Trophoblast cell (in vitro differentiated cells and primary cell): ENCODE measurements at regions not wholly inside any gene's neighbourhood (a gene's known extent, or its start where the extent isn't known, plus 50 kb on each side); places are given as distances from the start of the nearest gene placed in this dataset.
A peak's percentile ranks its signal among the peaks of the same experiment; 100 is the strongest.
"Not testable (repeated sequence)": the region's sequence is repeated elsewhere in the genome, so short reads cannot be mapped to it uniquely, and the experiment has no call there.

Experiments used
- DNase-seq, 2 donors: peaks; one replicate each; pipeline ENCODE4 v3.0.0-alpha.2; 2016
- H2AFZ ChIP-seq: 2 replicates; pipeline ENCODE4 v1.6.1; 2013; ENCODE audit warnings: low read length, moderate library complexity, mild to moderate bottlenecking; ENCODE audit not compliant: insufficient read depth, poor library complexity
- H2AK5ac ChIP-seq: 2 replicates; pipeline ENCODE4 v1.6.1; 2013; ENCODE audit warnings: mild to moderate bottlenecking, low read length
- H2BK120ac ChIP-seq: 2 replicates; pipeline ENCODE4 v1.6.1; 2013; ENCODE audit warnings: low read length, mild to moderate bottlenecking, moderate library complexity; ENCODE audit not compliant: insufficient read depth, poor library complexity
- H2BK12ac ChIP-seq: 2 replicates; pipeline ENCODE4 v1.6.1; 2013; ENCODE audit warnings: mild to moderate bottlenecking, low read length, moderate library complexity
- H2BK5ac ChIP-seq: 2 replicates; pipeline ENCODE4 v1.6.1; 2013; ENCODE audit warnings: low read length, low read depth, moderate library complexity, mild to moderate bottlenecking; ENCODE audit not compliant: poor library complexity
- H3K14ac ChIP-seq: 2 replicates; pipeline ENCODE4 v1.6.1; 2013; ENCODE audit warnings: mild to moderate bottlenecking, low read length
- H3K18ac ChIP-seq: 2 replicates; pipeline ENCODE4 v1.6.1; 2013; ENCODE audit warnings: mild to moderate bottlenecking, low read length
- H3K23ac ChIP-seq: 2 replicates; pipeline ENCODE4 v1.6.1; 2013; ENCODE audit warnings: low read length
- H3K27ac ChIP-seq: 2 replicates; pipeline ENCODE4 v1.5.1; 2013; ENCODE audit warnings: low read depth, mild to moderate bottlenecking, inconsistent platforms, low read length, moderate library complexity
- H3K27me3 ChIP-seq: 2 replicates; pipeline ENCODE4 v1.6.1; 2013; ENCODE audit warnings: inconsistent platforms, mild to moderate bottlenecking, low read length, moderate library complexity; ENCODE audit not compliant: insufficient read depth
- H3K36me3 ChIP-seq, 2 experiments: 1 replicate in 1 of 2; 2 replicates in 1 of 2; pipeline ENCODE4 v1.6.1; 2013; ENCODE audit warnings: low read length in 2 of 2, mild to moderate bottlenecking in 2 of 2, moderate library complexity in 1 of 2; ENCODE audit not compliant: insufficient read depth in 2 of 2, control insufficient read depth in 1 of 2
- H3K4ac ChIP-seq: 2 replicates; pipeline ENCODE4 v1.6.1; 2013; ENCODE audit warnings: low read depth, mild to moderate bottlenecking, low read length, moderate library complexity
- H3K4me1 ChIP-seq, 2 experiments: 1 replicate in 1 of 2; 2 replicates in 1 of 2; pipeline ENCODE4 v1.6.1; 2013; ENCODE audit warnings: low read length in 2 of 2, mild to moderate bottlenecking in 2 of 2, moderate library complexity in 1 of 2; ENCODE audit not compliant: insufficient read depth in 2 of 2, control insufficient read depth in 1 of 2
- H3K4me2 ChIP-seq: 2 replicates; pipeline ENCODE4 v1.6.1; 2013; ENCODE audit warnings: inconsistent platforms, mild to moderate bottlenecking, low read length, moderate library complexity
- H3K4me3 ChIP-seq: 2 replicates; pipeline ENCODE4 v1.5.1; 2013; ENCODE audit warnings: mild to moderate bottlenecking, low read depth, low read length, inconsistent platforms
- H3K79me1 ChIP-seq: one replicate; pipeline ENCODE4 v1.6.1; 2013; ENCODE audit warnings: low read length
- H3K79me2 ChIP-seq: 2 replicates; pipeline ENCODE4 v1.6.1; 2013; ENCODE audit warnings: low read length, mild to moderate bottlenecking; ENCODE audit not compliant: control insufficient read depth, insufficient read depth, poor library complexity
- H3K9ac ChIP-seq: 2 replicates; pipeline ENCODE4 v1.6.1; 2013; ENCODE audit warnings: mild to moderate bottlenecking, low read length
- H3K9me3 ChIP-seq: 2 replicates; pipeline ENCODE4 v1.6.1; 2013; ENCODE audit warnings: low read depth, mild to moderate bottlenecking, control low read depth, inconsistent platforms, low read length; ENCODE audit not compliant: insufficient read depth
- H4K12ac ChIP-seq: 2 replicates; pipeline ENCODE4 v1.6.1; 2013; ENCODE audit warnings: low read depth, mild to moderate bottlenecking, low read length, moderate library complexity
- H4K8ac ChIP-seq: 2 replicates; pipeline ENCODE4 v1.6.1; 2013; ENCODE audit warnings: low read depth, mild to moderate bottlenecking, low read length, moderate library complexity
- H4K91ac ChIP-seq: one replicate; pipeline ENCODE4 v1.6.1; 2013; ENCODE audit warnings: low read depth, mild to moderate bottlenecking, low read length, moderate library complexity
- WGBS: extraction: QIAGEN DNeasy Blood & Tissue Kit; methylation state at CpG from one replicate; pipeline ENCODE4 v1.1.7; 2013; ENCODE audit warnings: missing lambda C conversion rate; ENCODE audit not compliant: insufficient read length, insufficient coverage; ENCODE audit errors: extremely low coverage; 5-methylcytosine and 5-hydroxymethylcytosine counted together

GRCh38 chr15:84503101-84503500 lies 97.7 kb upstream of the ZSCAN2 start:
- not testable (repeated sequence) for H3K9me3 ChIP-seq, H3K4me1 ChIP-seq, H2AK5ac ChIP-seq, H4K12ac ChIP-seq, H3K9ac ChIP-seq, H3K27ac ChIP-seq, H3K18ac ChIP-seq, H3K4me2 ChIP-seq, H3K14ac ChIP-seq, H2AFZ ChIP-seq, H3K79me1 ChIP-seq, H3K4me3 ChIP-seq, H2BK120ac ChIP-seq, H3K79me2 ChIP-seq, H4K91ac ChIP-seq, DNase-seq, H3K27me3 ChIP-seq, H3K4ac ChIP-seq, H4K8ac ChIP-seq, H2BK12ac ChIP-seq, H2BK5ac ChIP-seq, H3K23ac ChIP-seq, H3K36me3 ChIP-seq
- no CpG with 5 or more reads among the region's 17 CpGs for WGBS

GRCh38 chr15:84505552-84505951 lies 95.3 kb upstream of the ZSCAN2 start:
- not testable (repeated sequence) for H4K8ac ChIP-seq, H3K14ac ChIP-seq
- no CpG with 5 or more reads among the region's 4 CpGs for WGBS

GRCh38 chr15:84512324-84512723 lies 88.5 kb upstream of the ZSCAN2 start:
- H2AK5ac ChIP-seq, H2BK12ac ChIP-seq, H3K14ac ChIP-seq, H3K27me3 ChIP-seq, H3K23ac ChIP-seq, H4K12ac ChIP-seq, DNase-seq, H3K4me1 ChIP-seq, H3K36me3 ChIP-seq, H3K4me2 ChIP-seq, H4K8ac ChIP-seq, H4K91ac ChIP-seq, H3K27ac ChIP-seq, H2BK5ac ChIP-seq, H2AFZ ChIP-seq, H2BK120ac ChIP-seq, H3K79me1 ChIP-seq, H3K9me3 ChIP-seq, H3K4ac ChIP-seq, H3K9ac ChIP-seq, H3K4me3 ChIP-seq, H3K18ac ChIP-seq, H3K79me2 ChIP-seq: not testable (repeated sequence)
- no CpG with 5 or more reads among the region's 9 CpGs for WGBS

More at GRCh38 chr15:84505552-84505951, 95.3 kb upstream of the ZSCAN2 start:
- not testable (repeated sequence) for H3K79me2 ChIP-seq, H2BK12ac ChIP-seq, H3K4me1 ChIP-seq, H3K18ac ChIP-seq, H3K4me2 ChIP-seq, H2AK5ac ChIP-seq, H3K36me3 ChIP-seq, H3K79me1 ChIP-seq, H2AFZ ChIP-seq, DNase-seq, H4K12ac ChIP-seq, H3K9me3 ChIP-seq, H3K4ac ChIP-seq, H3K23ac ChIP-seq, H3K27me3 ChIP-seq, H4K91ac ChIP-seq, H3K9ac ChIP-seq, H3K4me3 ChIP-seq, H2BK120ac ChIP-seq, H2BK5ac ChIP-seq, H3K27ac ChIP-seq

- not testable (repeated sequence) for H3K4me3 ChIP-seq, H3K23ac ChIP-seq, H2AK5ac ChIP-seq, H2BK5ac ChIP-seq, H3K9ac ChIP-seq, H3K27ac ChIP-seq, H4K8ac ChIP-seq, H4K91ac ChIP-seq, H2BK120ac ChIP-seq, H2BK12ac ChIP-seq, H3K36me3 ChIP-seq, H3K18ac ChIP-seq, H3K4ac ChIP-seq, H3K4me2 ChIP-seq, H3K14ac ChIP-seq, H2AFZ ChIP-seq, H3K79me1 ChIP-seq, H4K12ac ChIP-seq, H3K79me2 ChIP-seq, H3K9me3 ChIP-seq, H3K27me3 ChIP-seq, H3K4me1 ChIP-seq
- WGBS: no CpG with 5 or more reads among the region's 6 CpGs
- DNase-seq: peak; percentile 11 to 16
Measured at GRCh38 chr15:84516773-84517172, 84.0 kb upstream of the ZSCAN2 start.
